GM18508 (cell line): ENCODE measurements at regions not wholly inside any gene's neighbourhood (a gene's known extent, or its start where the extent isn't known, plus 50 kb on each side); places are given as distances from the start of the nearest gene placed in this dataset.

ENCODE experiments used
- ATAC-seq: cut with Tn5 transposase; IDR thresholded peaks from one replicate; pipeline ENCODE4 v1.9.1; 2021; ENCODE audit warnings: moderate number of reproducible peaks; ENCODE audit not compliant: insufficient read depth, unreplicated experiment

- no peak for ATAC-seq
Measured at GRCh38 chr17:74089380-74089779, 114.1 kb upstream of the RPL38 start.

- ATAC-seq: no peak
Measured at GRCh38 chr17:74089869-74090464, 113.5 kb upstream of the RPL38 start.

- no peak for ATAC-seq
Measured at GRCh38 chr17:74094651-74095050, 108.8 kb upstream of the RPL38 start.

GRCh38 chr17:74096456-74096855, 107.0 kb upstream of the RPL38 start:
- ATAC-seq: no peak

- ATAC-seq: no peak
Measured at GRCh38 chr17:74097450-74098135, 105.9 kb upstream of the RPL38 start.

- no peak for ATAC-seq
Measured at GRCh38 chr17:74098136-74099024, 105.1 kb upstream of the RPL38 start.

GRCh38 chr17:74099442-74100340, 103.8 kb upstream of the RPL38 start:
- ATAC-seq: no peak

GRCh38 chr17:74104921-74105320, 98.6 kb upstream of the RPL38 start:
- ATAC-seq: no peak

- no peak for ATAC-seq
Measured at GRCh38 chr17:74107107-74107506, 96.4 kb upstream of the RPL38 start.

GRCh38 chr17:74108126-74108705, 95.3 kb upstream of the RPL38 start:
- ATAC-seq: no peak

GRCh38 chr17:74110467-74110866, 93.0 kb upstream of the RPL38 start:
- ATAC-seq: no peak

- ATAC-seq: no peak
Measured at GRCh38 chr17:74113326-74113725, 90.2 kb upstream of the RPL38 start.

- ATAC-seq: no peak
Measured at GRCh38 chr17:74113952-74114351, 89.5 kb upstream of the RPL38 start.

GRCh38 chr17:74114881-74115470, 88.5 kb upstream of the RPL38 start:
- ATAC-seq: no peak

- no peak for ATAC-seq
Measured at GRCh38 chr17:74115586-74115985, 87.9 kb upstream of the RPL38 start.

GRCh38 chr17:74116087-74116717, 87.3 kb upstream of the RPL38 start:
- ATAC-seq: no peak

- no peak for ATAC-seq
Measured at GRCh38 chr17:74117087-74117698, 86.3 kb upstream of the RPL38 start.

GRCh38 chr17:74117999-74118421, 85.5 kb upstream of the RPL38 start:
- ATAC-seq: no peak

GRCh38 chr17:74118504-74118903, 85.0 kb upstream of the RPL38 start:
- no peak for ATAC-seq
